ENCODE measurements at regions not wholly inside any gene's neighbourhood (a gene's known extent, or its start where the extent isn't known, plus 50 kb on each side); places are given as distances from the start of the nearest gene placed in this dataset.

GRCh38 chr18:34976534-34976898, 64.7 kb upstream of the MAPRE2 start:
- no peak for ATAC-seq
- Histone ChIP-seq H3K4me3 (ENCODE audit: low read length) (peak overlapping the region; percentile 74), H3K9me3 (ENCODE audit: control insufficient read depth in 2 of 3, low read length in 3 of 3) (no peaks in the 10 kb centered on the region), H3K27me3 (ENCODE audit: control insufficient read depth in 2 of 2, insufficient read depth in 2 of 2, low read length in 2 of 2) (peaks cover 0 to 3% of the 10 kb centered on the region in 2 donors), H3K36me3 (ENCODE audit: control insufficient read depth in 2 of 3, insufficient read depth in 3 of 3, low read length in 3 of 3) (no peaks in the 10 kb centered on the region), H3K4me1 (ENCODE audit: control insufficient read depth in 2 of 2, insufficient read depth in 2 of 2, low read length in 2 of 2) (no peaks in the 10 kb centered on the region), H3K27ac (ENCODE audit: low read depth, low read length) (no peak overlapping the region)
- intact Hi-C loops (cut with micrococcal nuclease): loop anchor here (1.0 to 10.0 kb wide), 8 partner anchors 36 to 1152 kb away; partner anchors contain the start of genes ELP2 (in 1 of the 2), GALNT1 (in 1 of the 2), MAPRE2 (in 1 of the 2) and RMP24 (in 1 of the 2)
- H3K36me3 Mint-ChIP-seq: no peaks in the 10 kb centered on the region
- peaks cover 0 to 63% (median 0%) of the 10 kb centered on the region in 5 donors for H3K27me3 Mint-ChIP-seq
- peak overlapping the region in 3 of 9 donors; percentile 14 to 76 (median 57) for H3K27ac Mint-ChIP-seq
- CTCF ChIA-PET: no interaction called here
- peak overlapping the region; percentile 89 to 99 (median 94) for H3K4me3 Mint-ChIP-seq
- peaks cover 18 to 37% (median 24%) of the 10 kb centered on the region in 7 donors for H3K4me1 Mint-ChIP-seq
- H3K9me3 Mint-ChIP-seq: no peaks in the 10 kb centered on the region
- POLR2A ChIA-PET: interaction anchor here (1.5 kb wide), 2 partner anchors 53 to 64 kb away, joined by 3 to 4 read pairs; partner anchors contain the start of gene MAPRE2
- DNase-seq: no peak

- ChIA-PET POLR2A (interaction anchor here (1.5 kb wide), 2 partner anchors 53 to 64 kb away, joined by 3 to 4 read pairs; partner anchors contain the start of gene MAPRE2), CTCF (interaction anchor here (0.6 kb wide), 1 partner anchor 29 kb away, joined by 3 read pairs; no protein-coding TSS in a partner anchor)
- ATAC-seq: peak; percentile 84
- Mint-ChIP-seq H3K9me3 (no peaks in the 10 kb centered on the region), H3K36me3 (no peaks in the 10 kb centered on the region), H3K27me3 (peaks cover 0 to 66% (median 0%) of the 10 kb centered on the region in 5 donors), H3K4me1 (peaks cover 18 to 37% (median 24%) of the 10 kb centered on the region in 7 donors), H3K27ac (peak overlapping the region in 6 of 9 donors; percentile 24 to 72 (median 39)), H3K4me3 (peak overlapping the region; percentile 89 to 99 (median 94))
- Histone ChIP-seq H3K4me1 (ENCODE audit: control insufficient read depth in 2 of 2, insufficient read depth in 2 of 2, low read length in 2 of 2) (no peaks in the 10 kb centered on the region), H3K27ac (ENCODE audit: low read depth, low read length) (peak overlapping the region; percentile 54), H3K4me3 (ENCODE audit: low read length) (peak overlapping the region; percentile 74), H3K9me3 (ENCODE audit: control insufficient read depth in 2 of 3, low read length in 3 of 3) (no peaks in the 10 kb centered on the region), H3K36me3 (ENCODE audit: control insufficient read depth in 2 of 3, insufficient read depth in 3 of 3, low read length in 3 of 3) (no peaks in the 10 kb centered on the region), H3K27me3 (ENCODE audit: control insufficient read depth in 2 of 2, insufficient read depth in 2 of 2, low read length in 2 of 2) (peaks cover 0 to 3% of the 10 kb centered on the region in 2 donors)
- peak; percentile 60 to 78 (median 72) for DNase-seq
- intact Hi-C loops (cut with micrococcal nuclease): loop anchor here (1.0 to 10.0 kb wide), 10 partner anchors 35 to 1152 kb away; partner anchors contain the start of genes ELP2 (in 1 of the 2), GALNT1 (in 1 of the 2), INO80C (in 1 of the 2) and MAPRE2 (in 1 of the 2)
Measured at GRCh38 chr18:34976899-34977837, 64.0 kb upstream of the MAPRE2 start.

GRCh38 chr18:34977838-34978532, 63.2 kb upstream of the MAPRE2 start:
- no peaks in the 10 kb centered on the region for H3K36me3 Mint-ChIP-seq
- peak overlapping the region; percentile 54 for H3K27ac ChIP-seq (ENCODE audit: low read depth, low read length)

GRCh38 chr18:34978533-34978893, 62.7 kb upstream of the MAPRE2 start:
- ChIA-PET CTCF (interaction anchor here (0.6 kb wide), 1 partner anchor 415 kb away, joined by 3 read pairs; no protein-coding TSS in a partner anchor), POLR2A (interaction anchor here (0.6 kb wide), 2 partner anchors 68 to 311 kb away, joined by 3 read pairs; no protein-coding TSS in a partner anchor)
- peaks cover 0 to 60% (median 0%) of the 10 kb centered on the region in 5 donors for H3K27me3 Mint-ChIP-seq
- H3K9me3 Mint-ChIP-seq: no peaks in the 10 kb centered on the region
- Histone ChIP-seq H3K4me1 (ENCODE audit: control insufficient read depth in 2 of 2, insufficient read depth in 2 of 2, low read length in 2 of 2) (no peaks in the 10 kb centered on the region), H3K36me3 (ENCODE audit: control insufficient read depth in 2 of 3, insufficient read depth in 3 of 3, low read length in 3 of 3) (no peaks in the 10 kb centered on the region), H3K27me3 (ENCODE audit: control insufficient read depth in 2 of 2, insufficient read depth in 2 of 2, low read length in 2 of 2) (no peaks in the 10 kb centered on the region), H3K4me3 (ENCODE audit: low read length) (peak overlapping the region; percentile 74), H3K27ac (ENCODE audit: low read depth, low read length) (peak overlapping the region; percentile 54), H3K9me3 (ENCODE audit: control insufficient read depth in 2 of 3, low read length in 3 of 3) (no peaks in the 10 kb centered on the region)
- no peaks in the 10 kb centered on the region for H3K36me3 Mint-ChIP-seq
- ATAC-seq (no peak), DNase-seq (peak in 2 of 9 donors; percentile 2 to 4)
- H3K4me1 Mint-ChIP-seq: peaks cover 18 to 37% (median 24%) of the 10 kb centered on the region in 7 donors
- peak overlapping the region; percentile 89 to 99 (median 94) for H3K4me3 Mint-ChIP-seq
- intact Hi-C loops (cut with micrococcal nuclease): loop anchor here (1.0 to 10.0 kb wide), 9 partner anchors 34 to 1851 kb away; partner anchors contain the start of genes MAPRE2 (in 2 of the 2), GALNT1 (in 1 of the 2), INO80C (in 1 of the 2) and KIAA1328 (in 1 of the 2)
- peak overlapping the region in 7 of 9 donors; percentile 25 to 89 (median 41) for H3K27ac Mint-ChIP-seq

More at GRCh38 chr18:34977838-34978532, 63.2 kb upstream of the MAPRE2 start:
- Histone ChIP-seq H3K4me1 (ENCODE audit: control insufficient read depth in 2 of 2, insufficient read depth in 2 of 2, low read length in 2 of 2) (no peaks in the 10 kb centered on the region), H3K9me3 (ENCODE audit: control insufficient read depth in 2 of 3, low read length in 3 of 3) (no peaks in the 10 kb centered on the region), H3K27me3 (ENCODE audit: control insufficient read depth in 2 of 2, insufficient read depth in 2 of 2, low read length in 2 of 2) (no peaks in the 10 kb centered on the region), H3K4me3 (ENCODE audit: low read length) (peak overlapping the region; percentile 74), H3K36me3 (ENCODE audit: control insufficient read depth in 2 of 3, insufficient read depth in 3 of 3, low read length in 3 of 3) (no peaks in the 10 kb centered on the region)
- Mint-ChIP-seq H3K27me3 (peaks cover 0 to 64% (median 0%) of the 10 kb centered on the region in 5 donors), H3K27ac (peak overlapping the region in 8 of 9 donors; percentile 33 to 89 (median 50)), H3K9me3 (no peaks in the 10 kb centered on the region), H3K4me1 (peaks cover 18 to 37% (median 24%) of the 10 kb centered on the region in 7 donors), H3K4me3 (peak overlapping the region; percentile 89 to 99 (median 94))
- POLR2A ChIA-PET: interaction anchor here (1.5 kb wide), 1 partner anchor 63 kb away, joined by 4 read pairs; the partner anchor contains the start of gene MAPRE2
- DNase-seq (peak in 8 of 9 donors; percentile 24 to 57 (median 34)), ATAC-seq (peak; percentile 28)
- intact Hi-C loops (cut with micrococcal nuclease): loop anchor here (1.0 to 10.0 kb wide), 13 partner anchors 34 to 1851 kb away; partner anchors contain the start of genes INO80C (in 2 of the 2), MAPRE2 (in 2 of the 2), ELP2 (in 1 of the 2) and GALNT1 (in 1 of the 2)
- CTCF ChIA-PET: interaction anchor here (0.6 kb wide), 1 partner anchor 28 kb away, joined by 3 read pairs; no protein-coding TSS in a partner anchor

- Mint-ChIP-seq H3K9me3 (no peaks in the 10 kb centered on the region), H3K4me3 (peak overlapping the region; percentile 89 to 99 (median 94)), H3K27ac (peak overlapping the region; percentile 15 to 89 (median 40)), H3K36me3 (no peaks in the 10 kb centered on the region), H3K27me3 (peaks cover 0 to 55% (median 0%) of the 10 kb centered on the region in 5 donors), H3K4me1 (peaks cover 18 to 37% (median 24%) of the 10 kb centered on the region in 7 donors)
- Histone ChIP-seq H3K27ac (ENCODE audit: low read depth, low read length) (no peak overlapping the region), H3K9me3 (ENCODE audit: control insufficient read depth in 2 of 3, low read length in 3 of 3) (no peaks in the 10 kb centered on the region), H3K4me3 (ENCODE audit: low read length) (peak overlapping the region; percentile 74), H3K36me3 (ENCODE audit: control insufficient read depth in 2 of 3, insufficient read depth in 3 of 3, low read length in 3 of 3) (no peaks in the 10 kb centered on the region), H3K4me1 (ENCODE audit: control insufficient read depth in 2 of 2, insufficient read depth in 2 of 2, low read length in 2 of 2) (no peaks in the 10 kb centered on the region), H3K27me3 (ENCODE audit: control insufficient read depth in 2 of 2, insufficient read depth in 2 of 2, low read length in 2 of 2) (no peaks in the 10 kb centered on the region)
- ChIA-PET CTCF (interaction anchor here (0.6 kb wide), 1 partner anchor 414 kb away, joined by 3 read pairs; no protein-coding TSS in a partner anchor), POLR2A (interaction anchor here (0.6 kb wide), 2 partner anchors 67 to 310 kb away, joined by 3 read pairs; no protein-coding TSS in a partner anchor)
- DNase-seq: peak in 8 of 9 donors; percentile 2 to 65 (median 18)
- intact Hi-C loops (cut with micrococcal nuclease): loop anchor here (1.0 to 10.0 kb wide), 11 partner anchors 33 to 1850 kb away; partner anchors contain the start of genes MAPRE2 (in 2 of the 2), ZSCAN30 (in 2 of the 2), GALNT1 (in 1 of the 2) and INO80C (in 1 of the 2)
- ATAC-seq: peak; percentile 53
Measured at GRCh38 chr18:34978953-34979608, 62.1 kb upstream of the MAPRE2 start.

All from naive thymus-derived CD4-positive, alpha-beta T cell (primary cell).